ENCODE measurements at regions not wholly inside any gene's neighbourhood (a gene's known extent, or its start where the extent isn't known, plus 50 kb on each side); places are given as distances from the start of the nearest gene placed in this dataset.

DNA sequence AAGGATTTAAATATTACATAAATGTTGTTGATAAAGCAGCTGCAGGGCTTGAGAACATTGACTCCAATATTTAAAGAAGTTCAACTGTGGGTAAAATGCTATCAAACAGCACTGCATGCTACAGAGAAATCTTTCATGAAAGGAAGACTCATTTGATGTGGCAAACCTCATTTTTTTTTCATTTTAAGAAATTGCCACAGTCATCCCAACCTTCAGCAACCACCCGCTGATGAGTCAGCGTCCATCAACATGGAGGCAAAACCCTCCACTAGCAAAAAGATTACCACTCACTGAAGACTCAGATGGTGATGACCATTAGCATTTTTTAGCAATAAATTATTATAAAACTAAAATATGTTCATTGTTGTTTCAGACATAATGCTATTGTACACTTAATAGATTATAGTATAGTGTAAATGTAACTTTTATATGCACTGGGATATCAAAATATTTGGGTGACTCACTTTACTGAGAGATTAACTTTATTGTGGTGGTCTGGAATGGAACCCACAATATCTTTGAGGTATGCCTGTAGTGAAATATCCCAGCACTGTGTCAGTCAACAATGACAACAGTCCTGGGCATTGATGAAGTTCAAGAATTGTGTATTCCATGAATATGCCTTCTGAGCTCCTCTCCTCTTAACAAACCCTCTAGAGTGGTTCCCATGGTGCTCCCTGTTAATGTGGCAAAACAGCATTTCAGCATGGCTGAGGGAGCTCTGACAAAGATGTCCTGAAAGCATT lies 52.4 kb upstream of the SOX21 start:
- Histone ChIP-seq H3K27me3 (peaks cover 7% of the 10 kb centered on the region), H3K4me3 (no peak overlapping the region), H3K4me1 (no peaks in the 10 kb centered on the region), H3K27ac (no peak overlapping the region), H3K9me3 (no peaks in the 10 kb centered on the region), H3K36me3 (no peaks in the 10 kb centered on the region)
- 88 to 92% methylated on average over 2 of the region's 2 CpGs for WGBS, 2 donors (ENCODE audit: low coverage in 1 of 2)
- ATAC-seq = no peak
- TF ChIP-seq CTCF (IDR thresholded peaks at IDR 0.05) (no peak), POLR2AphosphoS5 (IDR thresholded peaks at IDR 0.05) (no peak), POLR2A (IDR thresholded peaks at IDR 0.05) (no peak)

Data from gastroesophageal sphincter (tissue), 4 donors.